Psoas muscle (tissue), 7 donors: ENCODE measurements at regions not wholly inside any gene's neighbourhood (a gene's known extent, or its start where the extent isn't known, plus 50 kb on each side); places are given as distances from the start of the nearest gene placed in this dataset.

Source experiments
- ATAC-seq, 4 donors: fragments of 200-7000 bp; cut with Tn5 transposase; one replicate each; pipeline ENCODE4 v1.9.1; 2020; ENCODE audit warnings: moderate library complexity in 3 of 4, mild to moderate bottlenecking in 2 of 4
- DNase-seq, 2 donors: peaks; one replicate each; pipeline ENCODE4 v3.0.0-alpha.2; 2020
- H3K27ac ChIP-seq: fragments of 200-600 bp; one replicate; pipeline ENCODE4 v1.8.0; 2022
- H3K27me3 ChIP-seq, 3 donors: fragments of 200-600 bp in 1 of 3; one replicate each; pipeline versions ENCODE4 v1.6.1 to v1.8.0; 2013 to 2022; ENCODE audit warnings: low read length in 2 of 3, mild to moderate bottlenecking in 2 of 3, moderate library complexity in 1 of 3; ENCODE audit not compliant: insufficient read depth in 3 of 3
- H3K36me3 ChIP-seq, 2 donors: fragments of 200-600 bp in 1 of 2; one replicate each; pipeline versions ENCODE4 v1.6.1 to v1.8.0; 2013 to 2022; ENCODE audit warnings: low read depth in 1 of 2, mild to moderate bottlenecking in 1 of 2, moderate library complexity in 1 of 2; ENCODE audit not compliant: insufficient read depth in 1 of 2
- H3K4me1 ChIP-seq: fragments of 200-600 bp; one replicate; pipeline ENCODE4 v1.8.0; 2022
- H3K4me3 ChIP-seq: fragments of 200-600 bp; one replicate; pipeline ENCODE4 v1.8.0; 2022; ENCODE audit warnings: mild to moderate bottlenecking
- H3K9me3 ChIP-seq: fragments of 200-600 bp; one replicate; pipeline ENCODE4 v1.8.0; 2022
- CTCF ChIP-seq: fragments of 200-600 bp; IDR thresholded peaks from one replicate; pipeline ENCODE4 v1.8.0; 2022; ENCODE audit warnings: antibody characterized with exemption
- WGBS, 3 donors: extraction: QIAGEN DNeasy Blood & Tissue Kit; methylation state at CpG; one replicate each; pipeline versions ENCODE4 v1.1.6 to v1.1.7; 2013; 5-methylcytosine and 5-hydroxymethylcytosine counted together
- intact Hi-C, 2 donors: fragments of 100-400 bp; cut with DNase I; formaldehyde crosslinking; loops; one replicate each; pipeline versions ENCODE4 v1.11.0 to v1.14.2; 2022
- donor health status: healthy with polysubstance abuse.
- donor health status: DM: no; HTN: no; CAD: no; lungs with moderate emphysema.
- donor health status: Bipolar disorder and iron deficiency.
- donor health status: healthy.
- donor health status: DM: yes; HTN: yes; CAD: no.
- donor health status: DM: no; HTN: no; CAD: no.
- donor health status: DM: yes; HTN: yes; CAD: no.

DNA sequence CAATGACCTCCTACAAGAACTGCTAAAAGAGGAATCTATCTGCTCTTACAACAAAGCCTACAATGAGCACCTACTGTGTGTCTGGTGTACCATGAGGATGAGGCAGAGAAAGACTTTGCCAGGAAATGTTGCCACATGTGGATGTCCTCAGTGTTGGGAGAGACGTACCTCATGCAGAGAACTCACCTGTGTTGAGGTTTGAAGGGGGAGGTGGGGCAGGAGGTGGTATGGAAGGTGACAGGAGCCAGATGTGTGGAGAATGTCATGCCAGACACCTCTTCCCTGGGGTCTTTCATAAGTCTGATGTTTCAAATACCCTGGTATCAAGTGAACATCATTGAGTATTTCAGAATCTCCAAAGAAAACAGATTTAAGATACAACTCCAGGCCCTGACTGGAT lies 220.1 kb upstream of the RNF32 start:
- Histone ChIP-seq H3K4me1 (no peaks in the 10 kb centered on the region), H3K9me3 (no peaks in the 10 kb centered on the region), H3K4me3 (no peak overlapping the region), H3K27me3 (no peaks in the 10 kb centered on the region), H3K36me3 (no peaks in the 10 kb centered on the region), H3K27ac (no peak overlapping the region)
- no peak for TF ChIP-seq CTCF
- 64 to 100% (median 83%) methylated on average over 1 of the region's 1 CpG for WGBS, 3 donors
- DNase-seq (no peak), ATAC-seq (no peak)
- intact Hi-C loops = no loop called here

- no peaks in the 10 kb centered on the region for H3K4me1 ChIP-seq
Observed at GRCh38 chr7:156419782-156420181, 220.8 kb upstream of the RNF32 start.

DNA sequence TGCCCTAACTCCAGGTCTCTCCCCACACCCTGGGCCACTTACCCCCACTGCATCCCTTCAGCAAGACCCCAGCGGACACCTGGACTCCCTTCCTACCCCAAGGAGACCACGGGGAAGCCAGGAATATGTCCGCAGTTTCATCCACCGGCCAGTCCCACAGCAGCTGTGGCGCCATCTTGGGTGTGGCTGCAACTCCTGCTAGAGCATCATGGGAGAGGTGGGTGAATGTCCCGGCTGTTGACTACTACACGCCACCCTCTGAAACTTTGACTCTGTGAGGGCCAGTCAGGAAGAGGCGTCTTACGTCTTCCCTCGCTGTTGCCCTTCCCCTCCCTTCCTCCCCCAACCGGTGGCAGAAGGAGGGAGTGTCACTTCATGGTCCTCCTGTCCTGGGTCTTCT lies 238.3 kb upstream of the RNF32 start:
- no peak for TF ChIP-seq CTCF
- no peaks in the 10 kb centered on the region for H3K36me3 ChIP-seq
- H3K27ac ChIP-seq = no peak overlapping the region
- 88 to 93% (median 91%) methylated on average over 11 of the region's 11 CpGs for WGBS, 3 donors
- ATAC-seq (no peak), DNase-seq (no peak)
- no peak overlapping the region for H3K4me3 ChIP-seq
- H3K4me1 ChIP-seq = no peaks in the 10 kb centered on the region
- H3K27me3 ChIP-seq = no peaks in the 10 kb centered on the region
- intact Hi-C loops = no loop called here
- H3K9me3 ChIP-seq = no peaks in the 10 kb centered on the region

More at GRCh38 chr7:156419782-156420181, 220.8 kb upstream of the RNF32 start:
- ATAC-seq (no peak), DNase-seq (no peak)
- no peak for TF ChIP-seq CTCF
- intact Hi-C loops = no loop called here
- Histone ChIP-seq H3K4me3 (no peak overlapping the region), H3K9me3 (no peaks in the 10 kb centered on the region), H3K27ac (no peak overlapping the region), H3K36me3 (no peaks in the 10 kb centered on the region), H3K27me3 (no peaks in the 10 kb centered on the region)
- 38 to 68% (median 49%) methylated on average over 3 of the region's 3 CpGs for WGBS, 3 donors

- 79 to 81% (median 81%) methylated on average over 9 of the region's 9 CpGs for WGBS, 3 donors
Observed at GRCh38 chr7:156401617-156402016, 239.0 kb upstream of the RNF32 start.

More at GRCh38 chr7:156401617-156402016, 239.0 kb upstream of the RNF32 start:
- no peak overlapping the region for H3K27ac ChIP-seq
- no peak overlapping the region for H3K4me3 ChIP-seq
- ATAC-seq (no peak), DNase-seq (no peak)
- intact Hi-C loops = no loop called here
- H3K4me1 ChIP-seq = no peaks in the 10 kb centered on the region
- no peaks in the 10 kb centered on the region for H3K36me3 ChIP-seq
- no peak for TF ChIP-seq CTCF
- no peaks in the 10 kb centered on the region for H3K27me3 ChIP-seq
- no peaks in the 10 kb centered on the region for H3K9me3 ChIP-seq
